Neural crest cell (in vitro differentiated cells): ENCODE measurements at regions not wholly inside any gene's neighbourhood (a gene's known extent, or its start where the extent isn't known, plus 50 kb on each side); places are given as distances from the start of the nearest gene placed in this dataset.

Source experiments
- DNase-seq: peaks from one replicate; pipeline ENCODE4 v3.0.0; 2021; ENCODE audit warnings: low read depth, mixed read lengths, low spot score
- H3K27ac Mint-ChIP-seq: one replicate; pipeline ENCODE4 v1.8.0; 2021; ENCODE audit warnings: mild to moderate bottlenecking, mixed read lengths; ENCODE audit not compliant: unreplicated experiment
- H3K27me3 Mint-ChIP-seq: 2 replicates; pipeline ENCODE4 v1.8.0; 2021; ENCODE audit warnings: low read depth, mild to moderate bottlenecking, mixed read lengths
- H3K36me3 Mint-ChIP-seq: 2 replicates; pipeline ENCODE4 v1.8.0; 2021; ENCODE audit warnings: low read depth, mild to moderate bottlenecking, mixed read lengths
- H3K4me1 Mint-ChIP-seq: 2 replicates; pipeline ENCODE4 v1.8.0; 2021; ENCODE audit warnings: mixed read lengths
- H3K4me3 Mint-ChIP-seq: one replicate; pipeline ENCODE4 v1.8.0; 2021; ENCODE audit warnings: mild to moderate bottlenecking, mixed read lengths
- H3K9me3 Mint-ChIP-seq: 2 replicates; pipeline ENCODE4 v1.8.0; 2021; ENCODE audit warnings: mixed read lengths
- TF ChIP-seq, protein P1 (sequence below): fragments of 200-600 bp; sonication (generic); conservative IDR thresholded peaks from 2 replicates; pipeline ENCODE4 v1.5.0; 2021; ENCODE audit warnings: antibody characterized with exemption, mild to moderate bottlenecking

DNA sequence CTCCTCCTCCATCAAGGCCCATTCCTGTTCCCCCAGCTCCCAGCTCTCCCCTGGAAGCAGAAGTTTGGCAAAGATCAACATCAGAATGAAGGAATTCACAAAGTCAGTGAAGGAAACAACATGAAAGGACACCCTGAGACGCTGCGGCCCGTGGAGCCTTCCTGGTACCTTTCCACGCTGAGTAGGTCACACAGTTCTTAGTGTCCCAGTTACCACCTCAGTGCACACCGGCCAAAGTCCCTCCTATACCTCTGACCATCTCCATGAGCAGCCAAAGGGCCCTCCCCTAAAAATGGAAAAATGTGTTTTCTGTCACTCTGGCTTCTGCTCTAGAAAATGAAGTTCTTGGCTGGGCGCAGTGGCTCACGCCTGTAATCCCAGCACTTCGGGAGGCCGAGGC lies 191.6 kb upstream of the AGAP1 start:
- Mint-ChIP-seq H3K4me3 (no peak overlapping the region), H3K27me3 (no peaks in the 10 kb centered on the region), H3K27ac (no peak overlapping the region), H3K9me3 (peaks cover 7% of the 10 kb centered on the region), H3K4me1 (no peaks in the 10 kb centered on the region), H3K36me3 (peaks cover 4% of the 10 kb centered on the region)
- TF ChIP-seq, protein P1, sequence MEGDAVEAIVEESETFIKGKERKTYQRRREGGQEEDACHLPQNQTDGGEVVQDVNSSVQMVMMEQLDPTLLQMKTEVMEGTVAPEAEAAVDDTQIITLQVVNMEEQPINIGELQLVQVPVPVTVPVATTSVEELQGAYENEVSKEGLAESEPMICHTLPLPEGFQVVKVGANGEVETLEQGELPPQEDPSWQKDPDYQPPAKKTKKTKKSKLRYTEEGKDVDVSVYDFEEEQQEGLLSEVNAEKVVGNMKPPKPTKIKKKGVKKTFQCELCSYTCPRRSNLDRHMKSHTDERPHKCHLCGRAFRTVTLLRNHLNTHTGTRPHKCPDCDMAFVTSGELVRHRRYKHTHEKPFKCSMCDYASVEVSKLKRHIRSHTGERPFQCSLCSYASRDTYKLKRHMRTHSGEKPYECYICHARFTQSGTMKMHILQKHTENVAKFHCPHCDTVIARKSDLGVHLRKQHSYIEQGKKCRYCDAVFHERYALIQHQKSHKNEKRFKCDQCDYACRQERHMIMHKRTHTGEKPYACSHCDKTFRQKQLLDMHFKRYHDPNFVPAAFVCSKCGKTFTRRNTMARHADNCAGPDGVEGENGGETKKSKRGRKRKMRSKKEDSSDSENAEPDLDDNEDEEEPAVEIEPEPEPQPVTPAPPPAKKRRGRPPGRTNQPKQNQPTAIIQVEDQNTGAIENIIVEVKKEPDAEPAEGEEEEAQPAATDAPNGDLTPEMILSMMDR = no peak
- DNase-seq = no peak

DNA sequence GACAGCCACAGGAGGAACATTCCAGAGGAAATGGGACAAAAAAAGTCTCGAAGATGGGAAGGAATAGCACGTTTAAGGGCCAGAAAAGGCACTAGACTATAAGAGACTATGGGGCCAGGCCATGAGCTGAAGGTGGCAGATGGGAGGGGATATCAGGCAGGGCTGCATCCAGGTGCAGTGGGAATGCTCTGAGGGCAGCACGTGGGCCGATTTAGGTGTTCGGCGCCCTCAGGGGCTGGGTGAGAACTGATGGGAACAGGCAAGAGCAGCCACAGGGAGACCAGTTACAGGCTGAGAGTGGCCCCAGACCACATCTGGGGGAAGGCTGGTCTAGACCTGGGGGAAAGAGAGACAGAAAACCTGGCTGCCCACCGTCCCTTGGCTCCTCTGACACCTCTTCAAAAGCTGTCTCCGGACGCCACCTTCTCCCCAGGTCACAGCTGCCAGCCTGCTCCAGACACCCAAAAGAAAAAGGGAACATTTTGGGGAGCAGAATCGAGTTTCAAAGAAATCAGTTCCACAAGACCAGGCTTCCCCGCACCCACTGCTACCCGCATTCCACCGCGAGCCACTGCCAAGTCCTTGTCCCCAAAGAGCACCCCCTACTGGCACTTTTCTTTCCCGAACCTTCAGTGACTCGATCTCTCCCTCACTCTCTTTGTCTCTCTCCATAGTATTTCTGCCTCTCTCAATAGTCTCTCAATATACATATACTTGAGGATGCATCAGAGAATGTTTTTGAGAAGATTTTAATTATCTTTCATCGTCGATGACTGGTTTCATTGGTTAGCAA lies 190.1 kb upstream of the AGAP1 start:
- DNase-seq = no peak
- H3K4me1 Mint-ChIP-seq = no peaks in the 10 kb centered on the region
- no peak overlapping the region for H3K27ac Mint-ChIP-seq
- no peaks in the 10 kb centered on the region for H3K36me3 Mint-ChIP-seq
- peaks cover 3% of the 10 kb centered on the region for H3K9me3 Mint-ChIP-seq
- TF ChIP-seq, protein P1 = no peak
- H3K27me3 Mint-ChIP-seq = no peaks in the 10 kb centered on the region
- H3K4me3 Mint-ChIP-seq = no peak overlapping the region

DNA sequence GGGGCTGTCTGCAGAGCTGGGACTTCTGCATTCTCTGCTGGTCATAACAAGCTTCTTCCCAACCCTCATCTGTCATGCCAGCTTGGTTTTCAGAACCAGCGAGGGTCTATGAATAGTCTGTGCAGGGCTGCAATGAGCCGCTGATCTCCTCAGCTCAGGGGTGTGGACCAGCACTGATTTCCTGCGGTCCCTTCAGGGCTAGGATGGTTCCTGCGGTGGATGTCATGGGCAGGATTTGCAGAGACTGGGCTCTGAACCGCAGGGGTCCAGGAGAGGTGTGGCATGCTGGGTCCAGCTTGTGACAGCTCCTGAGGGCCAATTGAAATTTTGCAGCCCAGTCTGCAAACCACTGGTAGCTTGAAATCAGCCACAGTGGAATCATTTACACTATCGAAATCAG lies 188.2 kb upstream of the AGAP1 start:
- no peak overlapping the region for H3K27ac Mint-ChIP-seq
- H3K27me3 Mint-ChIP-seq = no peaks in the 10 kb centered on the region
- no peak for DNase-seq
- no peak overlapping the region for H3K4me3 Mint-ChIP-seq
- no peaks in the 10 kb centered on the region for H3K4me1 Mint-ChIP-seq
- peaks cover 6% of the 10 kb centered on the region for H3K9me3 Mint-ChIP-seq
- TF ChIP-seq, protein P1 = no peak
- H3K36me3 Mint-ChIP-seq = no peaks in the 10 kb centered on the region

DNA sequence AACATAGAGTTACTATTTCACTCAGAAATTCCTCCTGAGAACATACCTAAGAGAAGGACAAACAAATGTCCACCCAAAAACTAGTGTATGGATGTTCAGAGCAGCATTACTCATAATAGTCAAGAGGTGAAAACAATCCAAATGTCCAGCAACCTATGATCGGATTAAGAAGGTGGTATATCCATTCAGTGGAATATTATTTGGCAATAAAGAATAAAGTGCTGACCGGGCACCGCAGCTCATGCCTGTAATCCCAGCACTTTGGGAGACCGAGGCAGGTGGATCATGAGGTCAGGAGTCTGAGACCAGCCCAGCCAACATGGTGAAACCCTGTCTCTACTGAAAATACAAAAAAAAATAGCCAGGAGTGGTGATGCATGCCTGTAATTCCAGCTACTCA lies 182.8 kb upstream of the AGAP1 start:
- Mint-ChIP-seq H3K9me3 (peaks cover 9% of the 10 kb centered on the region), H3K27me3 (no peaks in the 10 kb centered on the region), H3K4me3 (no peak overlapping the region), H3K4me1 (no peaks in the 10 kb centered on the region), H3K27ac (no peak overlapping the region), H3K36me3 (no peaks in the 10 kb centered on the region)
- TF ChIP-seq, protein P1 = no peak
- DNase-seq = no peak

DNA sequence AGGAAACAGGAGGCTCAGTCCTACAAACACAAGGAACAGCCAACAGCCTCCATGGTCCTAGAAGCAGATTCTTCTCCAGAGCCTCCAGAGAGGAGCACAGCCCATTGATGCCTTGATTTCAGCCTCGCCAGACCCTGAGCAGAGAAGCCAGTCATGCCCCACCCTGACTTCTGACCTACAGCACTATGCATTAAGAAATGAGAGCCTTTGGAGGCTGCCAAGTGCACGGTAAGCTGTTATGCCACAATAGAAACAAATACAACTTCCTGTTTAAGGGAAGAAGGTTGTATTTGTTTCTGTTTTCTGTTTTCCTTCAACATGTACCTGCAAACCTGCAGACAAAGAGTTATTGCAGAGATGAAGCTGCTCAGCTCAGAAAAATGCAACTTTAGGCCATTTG lies 181.3 kb upstream of the AGAP1 start:
- TF ChIP-seq, protein P1 = no peak
- DNase-seq = no peak
- no peaks in the 10 kb centered on the region for H3K4me1 Mint-ChIP-seq
- H3K27me3 Mint-ChIP-seq = no peaks in the 10 kb centered on the region
- no peak overlapping the region for H3K4me3 Mint-ChIP-seq
- peaks cover 6% of the 10 kb centered on the region for H3K9me3 Mint-ChIP-seq
- no peaks in the 10 kb centered on the region for H3K36me3 Mint-ChIP-seq
- no peak overlapping the region for H3K27ac Mint-ChIP-seq
